Muscle layer of duodenum (tissue), 2 donors: ENCODE measurements at regions not wholly inside any gene's neighbourhood (a gene's known extent, or its start where the extent isn't known, plus 50 kb on each side); places are given as distances from the start of the nearest gene placed in this dataset.

ENCODE experiments used
- H3K27ac ChIP-seq: one replicate; pipeline ENCODE4 v1.7.0; 2013; ENCODE audit warnings: mild to moderate bottlenecking, low read length
- H3K27me3 ChIP-seq: one replicate; pipeline ENCODE4 v1.7.0; 2013; ENCODE audit warnings: low read depth, mild to moderate bottlenecking, control low read depth, low read length
- H3K36me3 ChIP-seq, 2 donors: one replicate each; pipeline ENCODE4 v1.7.0; 2013; ENCODE audit warnings: low read length in 2 of 2, control low read depth in 1 of 2, mild to moderate bottlenecking in 1 of 2; ENCODE audit not compliant: insufficient read depth in 2 of 2, control insufficient read depth in 1 of 2
- H3K4me1 ChIP-seq, 2 donors: one replicate each; pipeline ENCODE4 v1.7.0; 2013; ENCODE audit warnings: low read length in 2 of 2, mild to moderate bottlenecking in 2 of 2, control low read depth in 1 of 2, moderate library complexity in 1 of 2; ENCODE audit not compliant: insufficient read depth in 2 of 2, control insufficient read depth in 1 of 2
- H3K4me3 ChIP-seq, 2 donors: one replicate each; pipeline ENCODE4 v1.7.0; 2013; ENCODE audit warnings: low read length in 2 of 2, low read depth in 1 of 2, mild to moderate bottlenecking in 1 of 2
- H3K9me3 ChIP-seq, 2 donors: one replicate each; pipeline ENCODE4 v1.7.0; 2013; ENCODE audit warnings: low read length in 2 of 2, control low read depth in 1 of 2, mild to moderate bottlenecking in 1 of 2; ENCODE audit not compliant: control insufficient read depth in 1 of 2
- donor health status: healthy.

DNA sequence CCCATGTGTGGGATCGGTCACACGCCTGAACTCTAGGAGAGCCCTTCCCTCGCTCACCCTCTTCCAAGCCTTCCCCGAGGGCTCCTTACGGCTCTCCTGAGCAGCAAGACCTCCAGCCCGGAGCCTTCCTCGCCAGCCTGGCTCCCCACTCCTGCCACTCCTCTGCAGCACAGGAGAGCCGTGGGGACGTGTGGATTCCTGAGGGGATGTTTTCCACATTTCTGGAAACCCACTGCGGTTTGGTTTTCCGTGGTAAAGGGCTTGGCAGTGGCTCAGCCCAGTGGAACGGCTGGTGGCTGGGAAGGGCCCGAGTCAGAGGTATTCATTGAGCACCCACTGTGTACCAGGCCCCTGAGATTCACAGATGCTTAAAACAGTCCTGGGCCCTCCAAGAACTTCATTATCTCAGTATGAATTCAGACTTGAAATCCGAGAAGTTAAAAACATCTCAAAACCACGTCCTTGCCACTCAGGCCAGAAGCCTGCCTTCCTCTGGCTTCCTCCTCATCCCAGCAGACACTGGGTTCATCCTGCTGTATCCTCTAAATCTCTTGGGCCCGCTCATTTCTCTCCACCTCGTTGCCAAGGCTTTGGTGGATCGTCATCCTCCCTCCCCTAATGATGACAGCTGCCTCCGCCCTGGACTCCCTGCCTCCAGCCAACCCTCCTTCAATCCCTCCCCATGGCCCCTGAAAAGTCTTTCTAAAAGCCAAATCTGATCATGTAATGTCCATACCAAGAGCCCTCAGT is 109.6 kb downstream of the FGF18 start:
- Histone ChIP-seq H3K9me3 (no peaks in the 10 kb centered on the region), H3K4me1 (peaks cover 0 to 11% of the 10 kb centered on the region in 2 donors), H3K27ac (no peak overlapping the region), H3K36me3 (no peaks in the 10 kb centered on the region), H3K4me3 (no peak overlapping the region), H3K27me3 (no peaks in the 10 kb centered on the region)

DNA sequence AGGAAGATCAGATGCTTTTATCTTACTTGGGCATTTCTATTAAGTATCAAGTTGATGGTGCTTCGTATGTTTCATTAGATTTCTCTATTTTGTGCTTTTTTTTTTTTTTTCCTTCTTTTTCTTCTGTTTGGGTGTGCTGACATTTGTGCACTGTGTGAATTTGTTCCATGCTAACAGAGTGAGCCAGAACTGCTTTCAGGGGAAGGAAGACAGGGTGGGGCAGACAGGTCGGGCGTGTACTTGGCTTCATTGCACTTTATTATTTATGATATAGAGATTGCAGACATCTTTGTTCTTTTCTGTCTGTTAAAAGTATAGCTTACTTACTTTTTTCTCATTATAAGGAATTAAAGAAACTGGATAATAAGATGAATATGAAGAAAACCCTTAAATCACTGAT is 112.2 kb downstream of the FGF18 start:
- Histone ChIP-seq H3K36me3 (no peaks in the 10 kb centered on the region), H3K27me3 (no peaks in the 10 kb centered on the region), H3K4me3 (no peak overlapping the region), H3K9me3 (no peaks in the 10 kb centered on the region), H3K4me1 (no peaks in the 10 kb centered on the region), H3K27ac (no peak overlapping the region)

DNA sequence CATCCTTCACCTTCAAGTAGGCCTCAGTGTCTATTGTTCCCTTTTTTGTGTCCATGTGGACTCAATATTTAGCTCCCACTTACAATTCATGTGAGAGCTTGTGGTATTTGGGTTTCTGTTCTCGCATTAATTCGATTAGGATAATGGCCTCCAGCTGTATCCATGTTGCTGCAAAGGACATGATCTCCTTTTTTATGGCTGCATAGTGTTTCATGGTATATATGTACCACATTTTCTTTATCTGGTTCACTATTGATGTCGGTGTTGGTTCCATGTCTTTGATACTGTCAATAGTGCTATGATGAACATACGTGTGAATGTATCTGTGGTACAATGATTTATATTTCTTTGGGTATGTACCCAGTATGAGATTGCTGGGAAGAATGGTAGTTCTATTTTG is 113.7 kb downstream of the FGF18 start:
- H3K27me3 ChIP-seq, result no peaks in the 10 kb centered on the region
- no peaks in the 10 kb centered on the region for H3K4me1 ChIP-seq
- no peaks in the 10 kb centered on the region for H3K9me3 ChIP-seq
- H3K4me3 ChIP-seq, result no peak overlapping the region
- H3K36me3 ChIP-seq, result no peaks in the 10 kb centered on the region
- H3K27ac ChIP-seq, result no peak overlapping the region

- Histone ChIP-seq H3K36me3 (no peaks in the 10 kb centered on the region), H3K27ac (no peak overlapping the region), H3K9me3 (no peaks in the 10 kb centered on the region), H3K4me1 (no peaks in the 10 kb centered on the region), H3K27me3 (no peaks in the 10 kb centered on the region), H3K4me3 (no peak overlapping the region)
Measured at GRCh38 chr5:171534043-171534895, 114.8 kb downstream of the FGF18 start.

DNA sequence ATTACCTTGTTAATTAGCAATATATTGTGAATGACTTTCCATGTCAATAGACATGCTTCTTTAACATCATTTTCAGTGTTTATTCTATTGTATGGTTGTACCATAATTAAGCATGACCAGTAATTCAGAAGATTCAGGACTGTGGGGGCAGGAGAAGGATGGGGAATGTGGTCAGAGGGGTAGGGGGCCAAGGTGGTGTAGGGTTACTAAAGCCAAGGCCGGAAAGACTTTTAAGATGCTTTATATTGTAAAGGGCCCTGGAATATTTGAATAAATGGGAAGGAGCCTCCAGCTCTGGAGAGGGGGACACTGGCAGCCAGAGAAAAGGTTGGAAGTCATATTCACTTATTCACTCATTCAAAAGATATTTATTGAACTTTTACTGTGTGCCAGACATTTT is 115.7 kb downstream of the FGF18 start:
- Histone ChIP-seq H3K9me3 (no peaks in the 10 kb centered on the region), H3K27ac (no peak overlapping the region), H3K36me3 (no peaks in the 10 kb centered on the region), H3K4me1 (no peaks in the 10 kb centered on the region), H3K27me3 (no peaks in the 10 kb centered on the region), H3K4me3 (no peak overlapping the region)

GRCh38 chr5:171537070-171537849 is 117.8 kb downstream of the FGF18 start:
- Histone ChIP-seq H3K4me3 (no peak overlapping the region), H3K9me3 (no peaks in the 10 kb centered on the region), H3K36me3 (no peaks in the 10 kb centered on the region), H3K27ac (no peak overlapping the region), H3K27me3 (no peaks in the 10 kb centered on the region), H3K4me1 (no peaks in the 10 kb centered on the region)

DNA sequence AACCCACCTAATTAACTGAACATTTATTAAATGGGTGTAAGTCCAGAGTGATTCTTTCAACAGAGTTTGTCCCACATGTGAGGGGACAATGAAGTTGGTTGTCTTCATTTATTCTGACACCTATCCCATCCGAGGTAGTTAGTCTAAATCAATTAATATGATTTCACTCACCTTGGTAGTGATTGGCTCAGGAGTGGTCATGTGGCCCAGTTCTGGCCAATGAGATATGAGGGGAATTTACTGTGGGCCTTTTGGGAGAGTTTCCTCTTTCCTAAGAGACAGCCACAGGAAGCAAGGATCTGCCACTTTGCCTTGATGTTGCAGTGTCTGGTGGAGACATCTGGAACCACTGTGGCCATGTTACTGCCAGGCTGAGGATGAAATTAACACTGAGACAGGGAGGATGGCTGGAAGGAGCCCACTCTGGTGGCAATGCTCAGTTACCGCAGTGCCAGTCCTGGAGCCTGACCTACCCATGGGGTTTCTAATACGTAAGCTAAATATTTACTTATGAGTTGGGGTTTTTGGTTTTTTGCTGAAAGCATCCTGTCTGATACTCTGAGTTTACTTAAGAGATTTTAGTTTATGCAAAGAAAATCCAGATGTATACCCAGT is 118.6 kb downstream of the FGF18 start:
- Histone ChIP-seq H3K9me3 (no peaks in the 10 kb centered on the region), H3K27ac (no peak overlapping the region), H3K4me1 (no peaks in the 10 kb centered on the region), H3K4me3 (no peak overlapping the region), H3K36me3 (no peaks in the 10 kb centered on the region), H3K27me3 (no peaks in the 10 kb centered on the region)

- H3K9me3 ChIP-seq, result no peaks in the 10 kb centered on the region
- H3K27ac ChIP-seq, result no peak overlapping the region
- no peaks in the 10 kb centered on the region for H3K36me3 ChIP-seq
- H3K4me3 ChIP-seq, result no peak overlapping the region
- H3K4me1 ChIP-seq, result no peaks in the 10 kb centered on the region
- H3K27me3 ChIP-seq, result no peaks in the 10 kb centered on the region
Measured at GRCh38 chr5:171538681-171539080, 119.2 kb downstream of the FGF18 start.

DNA sequence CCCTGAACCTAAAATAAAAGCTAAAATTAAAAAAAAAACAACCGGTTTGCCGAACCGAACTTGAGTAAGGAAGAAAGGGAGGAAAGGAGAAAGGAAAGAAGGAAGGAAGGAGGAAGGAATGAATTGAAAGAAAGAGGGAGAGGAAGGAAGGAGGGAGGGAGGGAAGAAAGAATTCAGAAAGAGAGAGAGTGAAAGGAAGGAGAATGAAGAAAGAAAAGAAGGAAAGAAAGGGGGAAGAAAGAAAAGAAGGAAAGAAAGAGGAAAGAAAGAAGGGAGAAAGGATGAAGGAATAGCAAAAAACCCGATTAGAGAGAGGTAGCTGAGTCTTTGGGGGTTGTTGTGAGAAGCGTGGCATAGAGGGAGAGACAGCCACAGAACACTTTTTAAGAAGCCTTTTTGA is 121.4 kb downstream of the FGF18 start:
- Histone ChIP-seq H3K27me3 (no peaks in the 10 kb centered on the region), H3K4me1 (no peaks in the 10 kb centered on the region), H3K27ac (no peak overlapping the region), H3K4me3 (no peak overlapping the region), H3K36me3 (no peaks in the 10 kb centered on the region), H3K9me3 (no peaks in the 10 kb centered on the region)

GRCh38 chr5:171541341-171541776 is 121.9 kb downstream of the FGF18 start:
- Histone ChIP-seq H3K4me1 (no peaks in the 10 kb centered on the region), H3K36me3 (no peaks in the 10 kb centered on the region), H3K9me3 (no peaks in the 10 kb centered on the region), H3K4me3 (no peak overlapping the region), H3K27ac (no peak overlapping the region), H3K27me3 (no peaks in the 10 kb centered on the region)
